ENCODE measurements at regions not wholly inside any gene's neighbourhood (a gene's known extent, or its start where the extent isn't known, plus 50 kb on each side); places are given as distances from the start of the nearest gene placed in this dataset.
A peak's percentile ranks its signal among the peaks of the same experiment; 100 is the strongest.

DNA sequence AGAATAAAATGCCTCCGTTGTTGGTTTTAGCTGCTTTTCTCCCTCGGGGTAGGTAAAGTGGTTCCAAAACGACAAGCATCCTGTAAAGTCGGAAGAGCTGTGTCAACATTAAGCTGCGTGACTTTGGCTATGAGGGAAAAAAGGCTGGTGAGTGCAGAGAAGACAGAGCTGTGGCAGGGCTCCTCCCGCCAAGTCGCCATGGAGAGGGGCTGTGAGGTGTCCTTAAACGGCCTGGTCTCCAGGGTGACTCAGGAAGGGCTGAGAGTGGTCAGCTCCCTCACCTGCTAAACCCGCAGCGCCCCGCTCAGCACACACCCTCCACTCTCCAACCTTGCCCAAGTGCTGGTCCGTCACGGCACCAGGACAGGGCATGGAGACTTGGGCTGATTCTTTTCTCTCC lies 91.6 kb upstream of the SAMD11 start:
- Histone ChIP-seq H3K27me3 (ENCODE audit: insufficient read depth) (peaks cover 4% of the 10 kb centered on the region; the same call in 1 of the 2 replicates), H3K9me2 (ENCODE audit: insufficient read depth) (no peaks in the 10 kb centered on the region), H4K20me1 (replicated peaks; ENCODE audit: insufficient read depth) (no peaks in the 10 kb centered on the region), H3K4me2 (no peak overlapping the region), H3K4me1 (ENCODE audit: insufficient read depth) (no peaks in the 10 kb centered on the region), H3K36me3 (ENCODE audit: insufficient read depth) (no peaks in the 10 kb centered on the region), H3K4me3 (no peak overlapping the region), H3K79me2 (replicated peaks; ENCODE audit: insufficient read depth) (no peaks in the 10 kb centered on the region), H3F3A (replicated peaks; ENCODE audit: low read depth) (no peaks in the 10 kb centered on the region), H3K27ac (ENCODE audit: low read depth) (no peak overlapping the region), H2AFZ (no peak overlapping the region)
- no peaks in the 10 kb centered on the region for H3K9me3 Mint-ChIP-seq
- H3K4me1 Mint-ChIP-seq, result peaks cover 3% of the 10 kb centered on the region; the same call in 1 of the 3 replicates
- H3K27ac Mint-ChIP-seq, result no peak overlapping the region
- H3K4me3 Mint-ChIP-seq, result no peak overlapping the region
- ATAC-seq, result peak; percentile 8; the same call in 1 of the 3 replicates
- DNase-seq (ENCODE audit: low spot score), result no peak
- peaks cover 2% of the 10 kb centered on the region for H3K27me3 Mint-ChIP-seq (ENCODE audit: insufficient read depth, low read depth, poor library complexity)
- TF ChIP-seq, protein P1, sequence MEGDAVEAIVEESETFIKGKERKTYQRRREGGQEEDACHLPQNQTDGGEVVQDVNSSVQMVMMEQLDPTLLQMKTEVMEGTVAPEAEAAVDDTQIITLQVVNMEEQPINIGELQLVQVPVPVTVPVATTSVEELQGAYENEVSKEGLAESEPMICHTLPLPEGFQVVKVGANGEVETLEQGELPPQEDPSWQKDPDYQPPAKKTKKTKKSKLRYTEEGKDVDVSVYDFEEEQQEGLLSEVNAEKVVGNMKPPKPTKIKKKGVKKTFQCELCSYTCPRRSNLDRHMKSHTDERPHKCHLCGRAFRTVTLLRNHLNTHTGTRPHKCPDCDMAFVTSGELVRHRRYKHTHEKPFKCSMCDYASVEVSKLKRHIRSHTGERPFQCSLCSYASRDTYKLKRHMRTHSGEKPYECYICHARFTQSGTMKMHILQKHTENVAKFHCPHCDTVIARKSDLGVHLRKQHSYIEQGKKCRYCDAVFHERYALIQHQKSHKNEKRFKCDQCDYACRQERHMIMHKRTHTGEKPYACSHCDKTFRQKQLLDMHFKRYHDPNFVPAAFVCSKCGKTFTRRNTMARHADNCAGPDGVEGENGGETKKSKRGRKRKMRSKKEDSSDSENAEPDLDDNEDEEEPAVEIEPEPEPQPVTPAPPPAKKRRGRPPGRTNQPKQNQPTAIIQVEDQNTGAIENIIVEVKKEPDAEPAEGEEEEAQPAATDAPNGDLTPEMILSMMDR (conservative IDR thresholded peaks at IDR 0.05; ENCODE audit: low read depth in 2 of 2), result no peak
- no peak for TF ChIP-seq STAT1 (IDR thresholded peaks at IDR 0.05; ENCODE audit: unreplicated experiment)
- TF ChIP-seq, protein P2, sequence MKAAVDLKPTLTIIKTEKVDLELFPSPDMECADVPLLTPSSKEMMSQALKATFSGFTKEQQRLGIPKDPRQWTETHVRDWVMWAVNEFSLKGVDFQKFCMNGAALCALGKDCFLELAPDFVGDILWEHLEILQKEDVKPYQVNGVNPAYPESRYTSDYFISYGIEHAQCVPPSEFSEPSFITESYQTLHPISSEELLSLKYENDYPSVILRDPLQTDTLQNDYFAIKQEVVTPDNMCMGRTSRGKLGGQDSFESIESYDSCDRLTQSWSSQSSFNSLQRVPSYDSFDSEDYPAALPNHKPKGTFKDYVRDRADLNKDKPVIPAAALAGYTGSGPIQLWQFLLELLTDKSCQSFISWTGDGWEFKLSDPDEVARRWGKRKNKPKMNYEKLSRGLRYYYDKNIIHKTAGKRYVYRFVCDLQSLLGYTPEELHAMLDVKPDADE (IDR thresholded peaks at IDR 0.05), result no peak
- TF ChIP-seq CREB1 (CRISPR knock-in tag; IDR thresholded peaks at IDR 0.05; ENCODE audit: low read depth), result no peak
- TF ChIP-seq POLR2AphosphoS5 (IDR thresholded peaks at IDR 0.05; ENCODE audit: low read depth), result no peak
- no peak for TF ChIP-seq NANOG (IDR thresholded peaks at IDR 0.05; ENCODE audit: borderline replicate concordance)
- no peak for TF ChIP-seq EZH2 (IDR thresholded peaks at IDR 0.05; ENCODE audit: low read depth, unreplicated experiment)
- no peak for TF ChIP-seq EZH2phosphoT487 (IDR thresholded peaks at IDR 0.05; ENCODE audit: unreplicated experiment)
- TF ChIP-seq ZNF114 (CRISPR knock-in tag; IDR thresholded peaks at IDR 0.05), result no peak
- no peak for TF ChIP-seq ZNF331 (CRISPR knock-in tag; IDR thresholded peaks at IDR 0.05; ENCODE audit: low read depth)
- TF ChIP-seq, protein P3, sequence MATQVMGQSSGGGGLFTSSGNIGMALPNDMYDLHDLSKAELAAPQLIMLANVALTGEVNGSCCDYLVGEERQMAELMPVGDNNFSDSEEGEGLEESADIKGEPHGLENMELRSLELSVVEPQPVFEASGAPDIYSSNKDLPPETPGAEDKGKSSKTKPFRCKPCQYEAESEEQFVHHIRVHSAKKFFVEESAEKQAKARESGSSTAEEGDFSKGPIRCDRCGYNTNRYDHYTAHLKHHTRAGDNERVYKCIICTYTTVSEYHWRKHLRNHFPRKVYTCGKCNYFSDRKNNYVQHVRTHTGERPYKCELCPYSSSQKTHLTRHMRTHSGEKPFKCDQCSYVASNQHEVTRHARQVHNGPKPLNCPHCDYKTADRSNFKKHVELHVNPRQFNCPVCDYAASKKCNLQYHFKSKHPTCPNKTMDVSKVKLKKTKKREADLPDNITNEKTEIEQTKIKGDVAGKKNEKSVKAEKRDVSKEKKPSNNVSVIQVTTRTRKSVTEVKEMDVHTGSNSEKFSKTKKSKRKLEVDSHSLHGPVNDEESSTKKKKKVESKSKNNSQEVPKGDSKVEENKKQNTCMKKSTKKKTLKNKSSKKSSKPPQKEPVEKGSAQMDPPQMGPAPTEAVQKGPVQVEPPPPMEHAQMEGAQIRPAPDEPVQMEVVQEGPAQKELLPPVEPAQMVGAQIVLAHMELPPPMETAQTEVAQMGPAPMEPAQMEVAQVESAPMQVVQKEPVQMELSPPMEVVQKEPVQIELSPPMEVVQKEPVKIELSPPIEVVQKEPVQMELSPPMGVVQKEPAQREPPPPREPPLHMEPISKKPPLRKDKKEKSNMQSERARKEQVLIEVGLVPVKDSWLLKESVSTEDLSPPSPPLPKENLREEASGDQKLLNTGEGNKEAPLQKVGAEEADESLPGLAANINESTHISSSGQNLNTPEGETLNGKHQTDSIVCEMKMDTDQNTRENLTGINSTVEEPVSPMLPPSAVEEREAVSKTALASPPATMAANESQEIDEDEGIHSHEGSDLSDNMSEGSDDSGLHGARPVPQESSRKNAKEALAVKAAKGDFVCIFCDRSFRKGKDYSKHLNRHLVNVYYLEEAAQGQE (IDR thresholded peaks at IDR 0.05; ENCODE audit: unreplicated experiment), result no peak
- no peak for TF ChIP-seq JUNB (IDR thresholded peaks at IDR 0.05; ENCODE audit: unreplicated experiment)
- TF ChIP-seq ZNF462 (CRISPR knock-in tag; IDR thresholded peaks at IDR 0.05), result no peak
- H3K36me3 Mint-ChIP-seq (ENCODE audit: low read depth), result peaks cover 3% of the 10 kb centered on the region; the same call in 2 of the 3 replicates
